DND-41 (cell line): ENCODE measurements at regions not wholly inside any gene's neighbourhood (a gene's known extent, or its start where the extent isn't known, plus 50 kb on each side); places are given as distances from the start of the nearest gene placed in this dataset.
"Not testable (repeated sequence)": the region's sequence is repeated elsewhere in the genome, so short reads cannot be mapped to it uniquely, and the experiment has no call there.

Source experiments
- EZH2 ChIP-seq: IDR thresholded peaks from 3 replicates; pipeline ENCODE4 v1.6.1; 2012; ENCODE audit warnings: borderline replicate concordance, low read depth, mild to moderate bottlenecking, moderate library complexity, low read length, inconsistent platforms; ENCODE audit not compliant: severe bottlenecking
- TF ChIP-seq, protein P1 (sequence below): IDR thresholded peaks from 2 replicates; pipeline ENCODE4 v1.5.1; 2012; ENCODE audit warnings: borderline replicate concordance, low read length, moderate library complexity, mild to moderate bottlenecking; ENCODE audit not compliant: poor library complexity, severe bottlenecking; ENCODE audit errors: extremely low read depth

DNA sequence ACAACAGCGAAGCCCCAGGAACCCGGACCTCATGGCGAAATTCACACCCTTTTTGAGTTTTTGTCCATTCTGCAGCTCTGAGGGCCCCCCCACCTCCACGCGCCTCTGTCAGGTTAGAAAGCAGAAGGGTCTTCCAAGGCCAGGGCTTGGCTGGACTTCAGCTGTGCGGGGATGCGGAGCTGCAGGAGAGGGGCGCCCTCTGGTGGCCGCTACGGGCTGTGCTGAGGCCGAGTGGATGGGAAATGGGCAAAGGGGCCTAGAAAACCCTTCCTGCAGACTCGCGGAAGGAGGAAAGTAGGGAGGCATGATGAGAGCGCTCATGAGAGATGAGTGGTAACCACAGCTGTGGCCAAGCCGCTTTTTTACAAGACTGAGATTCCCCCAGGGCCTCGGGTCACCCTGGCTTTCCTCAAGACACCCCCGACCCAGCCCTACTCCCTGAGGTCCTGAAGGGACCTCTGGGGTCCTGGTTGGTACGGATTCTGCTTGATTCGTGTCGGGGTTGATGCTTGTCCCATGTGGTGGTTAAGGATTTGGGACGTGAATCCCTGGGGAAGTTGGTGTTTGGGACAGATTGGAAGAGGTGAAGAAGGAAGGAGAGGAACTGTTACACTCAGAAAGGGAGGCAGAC lies 126.8 kb downstream of the GOLGA8K start:
- TF ChIP-seq, protein P1, sequence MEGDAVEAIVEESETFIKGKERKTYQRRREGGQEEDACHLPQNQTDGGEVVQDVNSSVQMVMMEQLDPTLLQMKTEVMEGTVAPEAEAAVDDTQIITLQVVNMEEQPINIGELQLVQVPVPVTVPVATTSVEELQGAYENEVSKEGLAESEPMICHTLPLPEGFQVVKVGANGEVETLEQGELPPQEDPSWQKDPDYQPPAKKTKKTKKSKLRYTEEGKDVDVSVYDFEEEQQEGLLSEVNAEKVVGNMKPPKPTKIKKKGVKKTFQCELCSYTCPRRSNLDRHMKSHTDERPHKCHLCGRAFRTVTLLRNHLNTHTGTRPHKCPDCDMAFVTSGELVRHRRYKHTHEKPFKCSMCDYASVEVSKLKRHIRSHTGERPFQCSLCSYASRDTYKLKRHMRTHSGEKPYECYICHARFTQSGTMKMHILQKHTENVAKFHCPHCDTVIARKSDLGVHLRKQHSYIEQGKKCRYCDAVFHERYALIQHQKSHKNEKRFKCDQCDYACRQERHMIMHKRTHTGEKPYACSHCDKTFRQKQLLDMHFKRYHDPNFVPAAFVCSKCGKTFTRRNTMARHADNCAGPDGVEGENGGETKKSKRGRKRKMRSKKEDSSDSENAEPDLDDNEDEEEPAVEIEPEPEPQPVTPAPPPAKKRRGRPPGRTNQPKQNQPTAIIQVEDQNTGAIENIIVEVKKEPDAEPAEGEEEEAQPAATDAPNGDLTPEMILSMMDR = not testable (repeated sequence)
- not testable (repeated sequence) for TF ChIP-seq EZH2
